Fibroblast of villous mesenchyme (primary cell): ENCODE measurements at regions not wholly inside any gene's neighbourhood (a gene's known extent, or its start where the extent isn't known, plus 50 kb on each side); places are given as distances from the start of the nearest gene placed in this dataset.

Experiments
- DNase-seq: peaks from one replicate; pipeline ENCODE4 v3.0.0-alpha.2; 2010; ENCODE audit warnings: low read depth
- H3K4me3 ChIP-seq: 2 replicates; pipeline ENCODE4 v1.5.1; 2011; ENCODE audit warnings: low read depth, mild to moderate bottlenecking, low read length
- CTCF ChIP-seq: IDR thresholded peaks from 2 replicates; pipeline ENCODE4 v1.5.1; 2012; ENCODE audit warnings: low read depth, mild to moderate bottlenecking, low read length; ENCODE audit not compliant: insufficient read depth

GRCh38 chr2:207467716-207468347 is 61.9 kb upstream of the CREB1 start:
- TF ChIP-seq CTCF = no peak
- no peak overlapping the region for H3K4me3 ChIP-seq
- peak; percentile 86 for DNase-seq

- no peak for DNase-seq
- no peak overlapping the region for H3K4me3 ChIP-seq
- TF ChIP-seq CTCF = no peak
Measured at GRCh38 chr2:207468488-207468887, 61.3 kb upstream of the CREB1 start.

- no peak for DNase-seq
- no peak for TF ChIP-seq CTCF
- H3K4me3 ChIP-seq = no peak overlapping the region
Measured at GRCh38 chr2:207469451-207469850, 60.3 kb upstream of the CREB1 start.

GRCh38 chr2:207469943-207470729 is 59.6 kb upstream of the CREB1 start:
- TF ChIP-seq CTCF = no peak
- no peak overlapping the region for H3K4me3 ChIP-seq
- DNase-seq = no peak

GRCh38 chr2:207471261-207471660 is 58.5 kb upstream of the CREB1 start:
- no peak for TF ChIP-seq CTCF

GRCh38 chr2:207472343-207473048 is 57.3 kb upstream of the CREB1 start:
- DNase-seq = no peak
- TF ChIP-seq CTCF = no peak

More at GRCh38 chr2:207471261-207471660, 58.5 kb upstream of the CREB1 start:
- H3K4me3 ChIP-seq = no peak overlapping the region
- DNase-seq = no peak

More at GRCh38 chr2:207472343-207473048, 57.3 kb upstream of the CREB1 start:
- H3K4me3 ChIP-seq = no peak overlapping the region
